Superior temporal gyrus (tissue), 1 donor: ENCODE measurements at regions not wholly inside any gene's neighbourhood (a gene's known extent, or its start where the extent isn't known, plus 50 kb on each side); places are given as distances from the start of the nearest gene placed in this dataset.

ENCODE experiments used
- DNase-seq: peaks from one replicate; pipeline ENCODE4 v3.0.0-alpha.2; 2016; ENCODE audit errors: extremely low spot score

DNA sequence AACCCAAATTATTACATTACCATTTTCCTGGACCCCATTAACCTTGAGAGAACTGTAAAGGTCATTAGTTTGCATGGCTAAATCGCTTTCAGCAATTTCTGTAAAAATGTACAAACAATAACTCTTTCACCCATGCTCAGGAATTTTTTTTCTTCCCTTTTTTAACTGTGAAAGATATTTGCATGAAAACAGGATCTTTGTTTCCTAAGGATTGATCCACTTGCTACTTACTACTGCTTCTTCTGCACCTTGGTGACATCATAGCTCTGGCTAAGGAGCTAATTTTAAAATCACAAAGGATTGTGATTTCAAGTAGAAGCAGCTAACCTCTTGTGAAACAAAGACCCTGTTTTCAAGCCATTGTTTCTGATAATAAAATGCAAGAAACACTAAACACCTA is 274.6 kb upstream of the ESRRG start:
- DNase-seq, result no peak

- DNase-seq, result no peak
Observed at GRCh38 chr1:216997069-216997468, 273.8 kb upstream of the ESRRG start.

- no peak for DNase-seq
Observed at GRCh38 chr1:216984536-216984935, 261.3 kb upstream of the ESRRG start.

GRCh38 chr1:216983823-216984222 is 260.6 kb upstream of the ESRRG start:
- DNase-seq, result no peak

GRCh38 chr1:216961516-216961915 is 238.3 kb upstream of the ESRRG start:
- no peak for DNase-seq

- DNase-seq, result no peak
Observed at GRCh38 chr1:216960716-216961115, 237.5 kb upstream of the ESRRG start.

DNA sequence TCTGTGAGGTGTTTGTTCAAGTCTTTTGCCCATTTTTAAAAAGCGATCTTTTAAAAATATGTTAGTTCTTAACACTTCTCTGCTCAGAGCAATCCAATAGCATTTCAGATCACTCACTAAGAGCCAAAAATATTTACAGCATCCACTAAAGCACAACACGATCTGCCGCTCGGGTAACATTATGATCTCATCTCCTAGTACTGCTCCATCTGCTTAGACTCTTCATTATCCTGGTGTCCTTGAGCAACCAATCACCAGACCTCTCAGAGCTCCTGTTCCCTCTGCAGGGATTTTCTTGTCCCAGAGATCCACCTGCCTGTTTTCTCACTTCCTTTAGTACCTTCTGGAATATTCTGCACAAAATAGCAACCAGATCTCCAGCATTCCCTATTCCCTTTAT is 235.3 kb upstream of the ESRRG start:
- DNase-seq, result no peak

GRCh38 chr1:216953495-216953894 is 230.3 kb upstream of the ESRRG start:
- DNase-seq, result no peak

- no peak for DNase-seq
Observed at GRCh38 chr1:216952864-216953263, 229.6 kb upstream of the ESRRG start.

- peak; percentile 46 for DNase-seq
Observed at GRCh38 chr1:216945538-216946080, 222.4 kb upstream of the ESRRG start.

- no peak for DNase-seq
Observed at GRCh38 chr1:216944864-216945510, 221.8 kb upstream of the ESRRG start.

DNA sequence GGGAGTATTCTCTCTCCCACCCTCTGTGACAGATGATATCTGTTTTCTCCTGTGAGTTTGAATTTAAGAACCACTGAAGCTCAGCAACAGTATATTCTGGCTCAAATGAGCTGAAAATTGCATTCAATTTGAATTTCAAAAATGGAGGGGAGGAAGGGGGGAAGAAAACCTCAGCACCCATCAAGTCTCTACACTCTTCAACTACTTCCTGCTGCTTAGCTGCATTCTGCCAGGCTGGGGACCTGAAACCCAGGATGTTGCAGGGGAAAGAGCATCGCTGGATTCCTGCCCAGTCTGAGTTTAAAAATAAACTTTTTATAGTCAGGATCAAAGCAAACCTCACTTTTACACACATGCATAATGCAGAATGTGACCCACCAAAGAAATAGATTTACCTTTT is 214.3 kb upstream of the ESRRG start:
- DNase-seq, result no peak

DNA sequence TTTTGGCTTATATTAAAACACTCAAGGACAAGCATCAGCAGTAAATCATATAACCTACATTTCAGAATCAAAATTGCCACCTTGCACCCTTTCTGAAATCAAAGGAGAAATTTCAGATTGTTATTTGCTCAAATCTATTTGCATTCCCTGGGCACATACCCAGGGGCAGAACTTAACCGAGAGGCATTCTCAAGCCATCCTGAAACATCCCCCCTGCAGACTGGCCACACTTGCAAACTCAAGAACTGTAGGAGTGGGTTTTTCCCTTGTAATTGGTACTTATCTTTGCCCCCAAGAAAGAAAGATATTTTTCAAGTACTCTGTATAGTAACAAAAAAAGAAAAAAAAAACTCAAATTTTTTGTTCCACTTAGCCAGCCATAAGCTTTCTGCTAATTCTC is 213.6 kb upstream of the ESRRG start:
- no peak for DNase-seq

DNA sequence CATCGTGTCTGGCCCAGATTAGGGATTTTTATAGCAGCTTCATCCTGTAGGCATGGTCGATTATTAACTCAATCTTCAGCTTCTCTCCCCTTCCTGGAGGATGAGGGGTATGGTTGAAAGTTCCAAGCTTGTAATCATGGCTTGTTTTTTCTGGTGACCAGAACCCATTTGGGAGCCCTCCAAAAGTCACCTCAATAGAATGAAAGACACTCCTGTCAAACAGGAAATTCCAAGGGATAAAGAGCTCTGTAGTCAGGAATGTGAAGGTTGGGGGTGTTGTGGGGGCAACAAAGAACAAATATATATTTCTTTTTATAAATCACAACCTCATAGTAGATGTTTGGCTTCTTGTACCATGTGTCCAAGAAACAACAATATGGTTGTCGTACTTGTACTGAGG is 212.7 kb upstream of the ESRRG start:
- DNase-seq, result no peak

DNA sequence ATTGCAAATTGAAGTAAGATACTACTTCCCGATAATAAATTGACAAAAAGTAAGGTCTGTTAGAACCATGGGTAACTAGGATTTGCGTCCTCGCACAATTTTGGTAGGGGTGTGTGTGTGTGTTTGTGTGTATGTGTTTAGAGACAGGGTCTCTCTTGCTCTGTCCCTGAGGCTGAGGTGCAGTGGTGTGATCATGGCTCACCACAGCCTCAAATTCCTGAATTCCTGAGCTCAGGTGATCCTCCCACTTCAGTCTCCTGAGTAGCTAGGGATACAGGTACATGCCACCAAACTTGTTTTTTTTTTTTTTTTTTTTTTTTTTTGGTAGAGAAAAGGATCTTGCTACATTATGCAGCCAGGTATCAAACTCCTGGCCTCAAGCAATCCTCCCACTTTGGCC is 209.2 kb upstream of the ESRRG start:
- no peak for DNase-seq

DNA sequence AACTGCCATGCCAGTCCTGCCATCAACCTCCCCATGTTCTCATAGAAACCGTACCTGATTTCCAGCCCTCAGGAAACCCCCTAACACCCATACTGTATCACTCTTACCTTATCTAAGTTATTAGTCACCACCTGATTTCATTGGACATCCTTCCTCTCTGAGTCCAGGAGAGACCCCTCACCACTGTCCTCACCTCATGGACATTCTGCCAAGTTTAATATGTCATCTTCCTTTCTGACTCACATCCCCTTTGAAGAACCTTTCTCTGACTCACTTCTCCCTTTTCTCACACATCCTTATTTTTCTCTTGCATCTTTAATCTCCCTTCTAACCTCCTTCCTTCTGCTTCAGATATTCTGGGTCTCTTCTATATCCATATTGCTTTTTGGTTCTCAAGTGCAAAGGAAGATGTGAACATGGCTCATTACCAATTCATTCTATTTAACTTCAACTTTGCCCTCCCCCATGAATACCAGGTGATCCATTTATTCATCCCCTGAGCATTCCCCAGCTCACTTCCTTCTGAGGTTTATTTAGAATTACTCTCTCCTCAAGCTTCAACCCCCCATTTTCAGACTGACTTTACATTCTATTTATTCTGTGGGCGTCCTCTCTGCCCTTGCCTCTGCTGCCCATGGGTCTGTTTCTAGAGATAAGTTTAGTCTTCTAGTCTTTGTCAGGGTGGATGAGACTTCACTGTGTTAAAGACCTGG is 206.8 kb upstream of the ESRRG start:
- DNase-seq, result no peak

- no peak for DNase-seq
Observed at GRCh38 chr1:216927633-216928032, 204.4 kb upstream of the ESRRG start.

- DNase-seq, result peak; percentile 53
Observed at GRCh38 chr1:216926720-216927510, 203.7 kb upstream of the ESRRG start.

DNA sequence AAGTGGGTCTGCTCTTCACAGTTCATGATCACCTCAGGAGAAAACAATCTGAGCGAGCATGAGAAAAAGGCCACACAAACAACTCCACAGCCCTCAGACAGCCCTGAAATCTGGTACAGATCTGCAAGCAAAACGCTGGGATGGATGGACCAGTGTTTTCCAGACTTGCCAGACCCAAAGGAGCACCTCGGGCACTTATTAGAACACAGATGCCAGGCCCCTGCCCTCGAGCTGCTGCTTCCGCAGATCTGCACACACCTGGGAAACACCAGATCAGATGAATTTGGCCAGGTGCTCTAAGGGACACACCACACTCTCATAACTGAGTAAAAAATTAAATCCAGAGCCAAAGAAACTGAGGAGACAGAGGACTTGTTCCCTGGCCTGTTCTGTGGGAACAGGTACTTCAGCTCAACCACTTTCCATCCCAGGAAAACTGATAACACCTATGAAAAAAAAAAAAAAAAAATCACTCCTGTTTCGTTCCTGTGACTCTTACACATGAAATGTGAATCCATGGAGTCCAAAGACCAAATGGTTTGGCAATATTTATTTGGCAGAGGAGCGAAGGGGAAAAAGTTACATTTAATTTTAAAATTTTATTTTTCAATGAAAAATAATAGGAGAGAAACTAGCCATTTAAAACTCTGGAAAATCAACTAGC is 202.9 kb upstream of the ESRRG start:
- DNase-seq, result no peak

GRCh38 chr1:216924732-216925131 is 201.5 kb upstream of the ESRRG start:
- DNase-seq, result no peak

DNA sequence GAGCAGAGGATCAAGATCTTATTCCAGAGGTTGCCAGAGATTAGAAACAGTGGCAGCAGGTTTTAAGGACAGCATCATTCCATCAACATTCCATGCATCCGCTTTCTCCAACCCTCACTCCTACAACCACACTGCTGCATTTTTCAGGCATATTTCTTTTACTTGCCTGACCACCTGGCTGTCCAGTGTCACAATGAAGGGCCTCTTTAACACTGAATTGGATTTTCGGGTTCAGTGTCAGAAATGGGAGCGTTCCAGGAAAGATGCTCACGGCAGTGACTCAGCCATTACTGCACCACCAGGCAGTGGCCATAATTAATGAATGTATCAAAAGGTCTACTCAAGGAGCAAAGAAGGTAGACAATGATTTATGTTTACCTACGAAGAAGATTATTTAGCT is 200.4 kb upstream of the ESRRG start:
- no peak for DNase-seq

- DNase-seq, result no peak
Observed at GRCh38 chr1:216922406-216922805, 199.2 kb upstream of the ESRRG start.
